ENCODE measurements at regions not wholly inside any gene's neighbourhood (a gene's known extent, or its start where the extent isn't known, plus 50 kb on each side); places are given as distances from the start of the nearest gene placed in this dataset.

DNA sequence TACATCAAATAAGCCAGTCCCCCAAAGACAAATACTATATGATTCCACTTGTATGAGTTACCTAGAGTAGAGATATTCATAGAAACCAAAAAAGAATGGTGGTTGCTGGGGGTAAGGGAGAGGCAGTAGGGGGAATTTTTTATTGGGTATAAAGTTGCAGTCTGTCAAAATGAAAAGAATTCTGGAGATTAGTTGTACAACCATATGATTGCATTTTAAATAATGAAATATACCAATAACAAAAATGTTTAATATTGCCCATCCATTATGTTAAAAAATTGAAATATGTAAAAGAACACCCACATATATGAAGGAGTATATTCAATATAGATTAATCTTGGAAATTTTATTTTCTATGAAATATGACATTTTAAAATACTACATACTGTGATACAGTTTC is 1383.5 kb downstream of the FSCB start:
- dilution Hi-C loops (cut with HindIII; ENCODE audit: low sequenced_read_pairs, unreplicated experiment), result no loop called here
- Histone ChIP-seq H3K9me3 (ENCODE audit: control insufficient read depth, insufficient read depth, low read length) (0 out of 2 replicates have a peak, but pooled peaks cover 3% of the 10 kb centered on the region), H3K18ac (ENCODE audit: low read depth, low read length) (no peak overlapping the region), H2AK9ac (replicated peaks; ENCODE audit: low read depth, low read length, poor library complexity) (no peak overlapping the region), H2AFZ (replicated peaks; ENCODE audit: low read length, poor library complexity) (no peak overlapping the region), H3K4me3 (ENCODE audit: insufficient read depth, low read depth, low read length) (no peak overlapping the region), H2BK15ac (ENCODE audit: low read depth, low read length) (no peak overlapping the region), H4K20me1 (ENCODE audit: insufficient read depth, low read length) (no peaks in the 10 kb centered on the region), H4K5ac (ENCODE audit: low read depth, low read length) (no peak overlapping the region), H3K36me3 (ENCODE audit: control insufficient read depth, insufficient read depth, low read length) (no peaks in the 10 kb centered on the region), H3K14ac (replicated peaks; ENCODE audit: low read depth, low read length) (no peak overlapping the region), H3K4me2 (ENCODE audit: low read depth, low read length) (no peak overlapping the region), H4K8ac (ENCODE audit: low read depth in 2 of 2, low read length in 2 of 2) (no peak overlapping the region), H2BK5ac (ENCODE audit: low read depth, low read length, poor library complexity, severe bottlenecking) (no peak overlapping the region), H2BK120ac (ENCODE audit: low read depth, low read length) (no peak overlapping the region), H2AK5ac (ENCODE audit: low read depth, low read length) (no peak overlapping the region), H3K23ac (ENCODE audit: low read depth, low read length) (no peak overlapping the region), H3K79me1 (ENCODE audit: low read depth in 1 of 2, low read length in 2 of 2) (no peaks in the 10 kb centered on the region), H3K4ac (ENCODE audit: low read depth, low read length) (no peak overlapping the region), H2BK20ac (ENCODE audit: low read depth, low read length) (no peak overlapping the region), H3K27me3 (ENCODE audit: control insufficient read depth, insufficient read depth, low read length) (no peaks in the 10 kb centered on the region), H3K56ac (ENCODE audit: extremely low read depth, insufficient read depth, low read length) (no peak overlapping the region), H3K9ac (ENCODE audit: low read depth, low read length) (no peak overlapping the region), H3K9me1 (ENCODE audit: insufficient read depth, low read length) (no peaks in the 10 kb centered on the region), H3K27ac (ENCODE audit: insufficient read depth, low read length) (no peak overlapping the region), H3K4me1 (ENCODE audit: control insufficient read depth, insufficient read depth, low read length) (no peaks in the 10 kb centered on the region), H4K91ac (ENCODE audit: insufficient read depth, low read depth, low read length) (no peak overlapping the region)
- intact Hi-C loops (cut with micrococcal nuclease), result no loop called here
- CTCF ChIA-PET, result no interaction called here
- no peak for DNase-seq
- no TSS peak for BruUV-seq (replicated peaks)
- in situ Hi-C loops (cut with MboI; ENCODE audit: low sequenced_read_pairs), result no loop called here
- POLR2A ChIA-PET (ENCODE audit: unreplicated experiment), result no interaction called here
- ATAC-seq (ENCODE audit: low read depth), result no peak
- no peak for TF ChIP-seq USF2 (IDR thresholded peaks at IDR 0.05; ENCODE audit: low read depth, low read length)
- TF ChIP-seq MAFK (IDR thresholded peaks at IDR 0.05; ENCODE audit: low read depth, low read length), result no peak
- no peak for TF ChIP-seq CEBPB (IDR thresholded peaks at IDR 0.05; ENCODE audit: low read depth, low read length)
- no peak for TF ChIP-seq MAZ (IDR thresholded peaks at IDR 0.05; ENCODE audit: borderline replicate concordance, low read depth, low read length)
- TF ChIP-seq MXI1 (IDR thresholded peaks at IDR 0.05; ENCODE audit: borderline replicate concordance, low read depth, low read length), result no peak
